H1 (cell line): ENCODE measurements at regions not wholly inside any gene's neighbourhood (a gene's known extent, or its start where the extent isn't known, plus 50 kb on each side); places are given as distances from the start of the nearest gene placed in this dataset.

Experiments
- CTCF ChIA-PET: fragments of 300-600 bp; sonication (Branson Sonifier 250); formaldehyde crosslinking; loops from one replicate; lab custom pipeline; 2021; ENCODE audit not compliant: partially characterized antibody; lab: Charles Lee
- POLR2A ChIA-PET: fragments of 300-600 bp; sonication (Branson Sonifier 250); formaldehyde crosslinking; loops from one replicate; lab custom pipeline; 2021; ENCODE audit warnings: inconsistent platforms; ENCODE audit not compliant: partially characterized antibody; lab: Charles Lee
- DNase-seq, 2 experiments: peaks; one replicate each; pipeline versions ENCODE4 v3.0.0 to v3.0.0-alpha.2; 2010 to 2022; ENCODE audit warnings: low spot score in 2 of 2, low read depth in 1 of 2, mixed read lengths in 1 of 2
- FAIRE-seq: peaks from 2 replicates; lab custom pipeline; 2011; peaks lifted over from hg19 to GRCh38; lab: Jason Lieb, UNC
- H2AFZ ChIP-seq: 2 replicates; pipeline ENCODE4 v1.8.1; 2012; ENCODE audit warnings: low read length, inconsistent platforms
- H2AK5ac ChIP-seq: 2 replicates; pipeline ENCODE4 v1.6.1; 2013; ENCODE audit warnings: low read depth, low read length
- H2BK120ac ChIP-seq: replicated peaks from 2 replicates; pipeline ENCODE3; 2013; ENCODE audit warnings: low read depth, low read length, inconsistent platforms
- H2BK12ac ChIP-seq: 2 replicates; pipeline ENCODE4 v1.6.1; 2013; ENCODE audit warnings: low read depth, low read length
- H2BK15ac ChIP-seq: 2 replicates; pipeline ENCODE4 v1.6.1; 2013; ENCODE audit warnings: low read length
- H2BK20ac ChIP-seq: 2 replicates; pipeline ENCODE4 v1.6.1; 2013; ENCODE audit warnings: low read length
- H2BK5ac ChIP-seq: 2 replicates; pipeline ENCODE4 v1.6.1; 2013; ENCODE audit warnings: low read depth, low read length
- H3K14ac ChIP-seq: 2 replicates; pipeline ENCODE4 v1.6.1; 2013; ENCODE audit warnings: inconsistent platforms; ENCODE audit not compliant: insufficient read length
- H3K18ac ChIP-seq: 2 replicates; pipeline ENCODE4 v1.6.1; 2013; ENCODE audit warnings: low read length; ENCODE audit errors: extremely low read depth
- H3K23ac ChIP-seq: 2 replicates; pipeline ENCODE4 v1.6.1; 2013; ENCODE audit warnings: inconsistent platforms; ENCODE audit not compliant: insufficient read length
- H3K23me2 ChIP-seq: 2 replicates; pipeline ENCODE4 v1.6.1; 2013; ENCODE audit warnings: low read depth, low read length
- H3K27ac ChIP-seq: 2 replicates; pipeline ENCODE4 v1.6.1; 2011; ENCODE audit warnings: low read depth, low read length, inconsistent platforms
- H3K27me3 ChIP-seq, 4 experiments: replicated peaks in 1 of 4; 1 replicate in 1 of 4; 2 replicates in 3 of 4; pipeline versions ENCODE4 v1.6.1 to v1.8.1; 2011 to 2013; ENCODE audit warnings: low read length in 3 of 4, mild to moderate bottlenecking in 3 of 4, inconsistent platforms in 2 of 4, mixed read lengths in 2 of 4, moderate library complexity in 1 of 4; ENCODE audit not compliant: control insufficient read depth in 3 of 4, insufficient read depth in 3 of 4; ENCODE audit errors: extremely low read depth in 1 of 4
- H3K36me3 ChIP-seq, 4 experiments: 2 replicates each; pipeline versions ENCODE4 v1.6.1 to v1.8.1; 2011 to 2013; ENCODE audit warnings: mild to moderate bottlenecking in 4 of 4, low read length in 3 of 4, moderate library complexity in 2 of 4, control low read depth in 1 of 4, inconsistent platforms in 1 of 4; ENCODE audit not compliant: insufficient read depth in 4 of 4, control insufficient read depth in 2 of 4
- H3K4ac ChIP-seq: replicated peaks from 2 replicates; pipeline ENCODE3; 2013; ENCODE audit warnings: low read length, low read depth, mixed read lengths, inconsistent platforms; ENCODE audit not compliant: insufficient read length
- H3K4me1 ChIP-seq, 4 experiments: replicated peaks in 1 of 4; 1 replicate in 1 of 4; 2 replicates in 3 of 4; pipeline versions ENCODE4 v1.6.1 to v1.8.1; 2011 to 2013; ENCODE audit warnings: low read length in 3 of 4, inconsistent platforms in 2 of 4, mixed read lengths in 1 of 4; ENCODE audit not compliant: insufficient read depth in 4 of 4, control insufficient read depth in 3 of 4
- H3K4me2 ChIP-seq, 2 experiments: 2 replicates each; pipeline versions ENCODE4 v1.6.1 to v1.8.1; 2011 to 2013; ENCODE audit warnings: low read depth in 2 of 2, low read length in 2 of 2, control low read depth in 1 of 2, inconsistent platforms in 1 of 2, mild to moderate bottlenecking in 1 of 2; ENCODE audit not compliant: insufficient read depth in 1 of 2
- H3K4me3 ChIP-seq, 4 experiments: fragments of 200-600, 300-600 bp in 1 of 4; sonication (generic), shearing (Covaris generic), sonication (Bioruptor Twin) in 1 of 4; 2 replicates each; pipeline versions ENCODE4 v1.5.1 to v1.8.1; 2011 to 2016; ENCODE audit warnings: low read length in 4 of 4, low read depth in 3 of 4, control low read depth in 2 of 4, inconsistent platforms in 2 of 4, mild to moderate bottlenecking in 2 of 4, mixed read lengths in 1 of 4, moderate library complexity in 1 of 4; ENCODE audit not compliant: insufficient read depth in 2 of 4; ENCODE audit errors: extremely low read depth in 1 of 4
- H3K56ac ChIP-seq: replicated peaks from 2 replicates; pipeline ENCODE3; 2013; ENCODE audit warnings: low read depth, mild to moderate bottlenecking, mixed read lengths, low read length, inconsistent platforms; ENCODE audit not compliant: insufficient read length
- H3K79me1 ChIP-seq: 2 replicates; pipeline ENCODE4 v1.6.1; 2013; ENCODE audit warnings: low read depth, low read length, control low read depth
- H3K79me2 ChIP-seq, 2 experiments: 2 replicates each; pipeline versions ENCODE4 v1.6.1 to v1.8.1; 2012 to 2013; ENCODE audit warnings: low read length in 2 of 2, mild to moderate bottlenecking in 2 of 2, inconsistent platforms in 1 of 2; ENCODE audit not compliant: insufficient read depth in 2 of 2, control insufficient read depth in 1 of 2
- H3K9ac ChIP-seq, 4 experiments: replicated peaks in 1 of 4; 1 replicate in 1 of 4; 2 replicates in 3 of 4; pipeline versions ENCODE4 v1.6.1 to v1.8.1; 2011 to 2013; ENCODE audit warnings: low read depth in 3 of 4, low read length in 3 of 4, control low read depth in 2 of 4, mild to moderate bottlenecking in 2 of 4, moderate library complexity in 2 of 4, inconsistent platforms in 1 of 4; ENCODE audit errors: extremely low read depth in 1 of 4
- H3K9me3 ChIP-seq, 2 experiments: 2 replicates each; pipeline versions ENCODE4 v1.6.1 to v1.8.1; 2012 to 2013; ENCODE audit warnings: mild to moderate bottlenecking in 2 of 2, moderate library complexity in 2 of 2, control low read depth in 1 of 2, inconsistent platforms in 1 of 2, low read depth in 1 of 2, low read length in 1 of 2, mixed read lengths in 1 of 2; ENCODE audit not compliant: insufficient read depth in 2 of 2
- H4K20me1 ChIP-seq, 2 experiments: replicated peaks in 1 of 2; 2 replicates each; pipeline versions ENCODE3 to v1.8.1; 2011 to 2013; ENCODE audit warnings: inconsistent platforms in 2 of 2, low read length in 2 of 2, mild to moderate bottlenecking in 1 of 2; ENCODE audit not compliant: insufficient read depth in 2 of 2, control insufficient read depth in 1 of 2
- H4K5ac ChIP-seq: 2 replicates; pipeline ENCODE4 v1.6.1; 2013; ENCODE audit warnings: low read length, low read depth, mixed read lengths, inconsistent platforms; ENCODE audit not compliant: insufficient read length
- H4K8ac ChIP-seq: 2 replicates; pipeline ENCODE4 v1.8.0; 2013; ENCODE audit warnings: mild to moderate bottlenecking, moderate library complexity, low read length, inconsistent platforms; ENCODE audit not compliant: insufficient read depth; ENCODE audit errors: extremely low read depth
- H4K91ac ChIP-seq: replicated peaks from 2 replicates; pipeline ENCODE3; 2013; ENCODE audit warnings: low read length, mixed read lengths, inconsistent platforms; ENCODE audit not compliant: insufficient read length
- ATF3 ChIP-seq: IDR thresholded peaks from 2 replicates; pipeline ENCODE4 v1.6.1; 2011; ENCODE audit warnings: low read depth, mild to moderate bottlenecking, low read length; ENCODE audit not compliant: insufficient read depth
- GTF2F1 ChIP-seq: IDR thresholded peaks from 2 replicates; pipeline ENCODE4 v1.6.1; 2012; ENCODE audit warnings: low read depth, low read length, improper control_type of control experiment, borderline replicate concordance
- JUND ChIP-seq: IDR thresholded peaks from 2 replicates; pipeline ENCODE4 v1.6.1; 2011; ENCODE audit warnings: mild to moderate bottlenecking, improper control_type of control experiment, low read length
- KDM4A ChIP-seq: IDR thresholded peaks from one replicate; pipeline ENCODE4 v1.7.1; 2012; ENCODE audit warnings: low read depth, mild to moderate bottlenecking, moderate library complexity, low read length, inconsistent platforms; ENCODE audit not compliant: severe bottlenecking
- RFX5 ChIP-seq: IDR thresholded peaks from 2 replicates; pipeline ENCODE4 v1.6.1; 2011; ENCODE audit warnings: low read depth, low read length, improper control_type of control experiment, borderline replicate concordance
- RNF2 ChIP-seq: fragments of 200-900, 300-1000 bp; sonication (generic); IDR thresholded peaks from 2 replicates; pipeline ENCODE4 v1.7.1; 2016; ENCODE audit warnings: borderline replicate concordance, low read depth, mild to moderate bottlenecking, antibody characterized with exemption, low read length; ENCODE audit not compliant: poor library complexity, severe bottlenecking; ENCODE audit errors: missing control alignments
- SIN3A ChIP-seq, 2 experiments: IDR thresholded peaks in 1 of 2; conservative IDR thresholded peaks in 1 of 2; 2 replicates each; pipeline ENCODE4 v1.6.1; 2011 to 2012; ENCODE audit warnings: low read length in 2 of 2, improper control_type of control experiment in 1 of 2, low read depth in 1 of 2, mild to moderate bottlenecking in 1 of 2
- TBP ChIP-seq: IDR thresholded peaks from 2 replicates; pipeline ENCODE4 v1.6.1; 2011; ENCODE audit warnings: low read depth, low read length, improper control_type of control experiment

- TF ChIP-seq GTF2F1, result no peak
- TF ChIP-seq KDM4A, result no peak
- no peak for TF ChIP-seq JUND
- no peak for TF ChIP-seq SIN3A (conservative IDR thresholded peaks at IDR 0.05 in 1 of 2, IDR thresholded peaks at IDR 0.05 in 1 of 2; ENCODE audit: low read depth in 1 of 2, low read length in 2 of 2)
- TF ChIP-seq TBP, result no peak
- TF ChIP-seq ATF3, result no peak
- TF ChIP-seq RFX5, result no peak
- TF ChIP-seq RNF2, result no peak
- ChIA-PET POLR2A (no interaction called here), CTCF (interaction anchor here (1.3 to 1.9 kb wide), 2 partner anchors 10 to 31 kb away, joined by 3 to 5 read pairs; no protein-coding TSS in a partner anchor)
- Histone ChIP-seq H2BK5ac (no peak overlapping the region), H2BK12ac (no peak overlapping the region), H3K18ac (no peak overlapping the region), H3K4me3 (no peak overlapping the region), H3K36me3 (no peaks in the 10 kb centered on the region; a peak in 1 of 8 replicates), H3K4me1 (no peaks in the 10 kb centered on the region), H2BK120ac (no peak overlapping the region), H3K56ac (no peak overlapping the region), H4K5ac (no peak overlapping the region), H3K4me2 (no peak overlapping the region), H2AFZ (no peak overlapping the region), H3K79me1 (no peaks in the 10 kb centered on the region), H3K9ac (no peak overlapping the region), H4K8ac (no peak overlapping the region), H3K79me2 (no peaks in the 10 kb centered on the region), H3K4ac (no peak overlapping the region), H3K27me3 (no peaks in the 10 kb centered on the region), H3K27ac (no peak overlapping the region), H3K23ac (no peak overlapping the region), H2BK15ac (no peak overlapping the region), H2BK20ac (no peak overlapping the region), H3K9me3 (no peaks in the 10 kb centered on the region), H2AK5ac (no peak overlapping the region), H4K91ac (no peak overlapping the region), H3K23me2 (no peaks in the 10 kb centered on the region), H4K20me1 (no peaks in the 10 kb centered on the region), H3K14ac (no peak overlapping the region)
- DNase-seq (no peak), FAIRE-seq (no peak)
Observed at GRCh38 chr4:89469516-89469915, 161.9 kb upstream of the GPRIN3 start.
